ENCODE measurements at regions not wholly inside any gene's neighbourhood (a gene's known extent, or its start where the extent isn't known, plus 50 kb on each side); places are given as distances from the start of the nearest gene placed in this dataset.

- Histone ChIP-seq H3K79me1 (ENCODE audit: insufficient read depth, low read depth, low read length, poor library complexity, severe bottlenecking) (no peaks in the 10 kb centered on the region), H3K18ac (ENCODE audit: insufficient read length, low read depth, low read length) (no peak overlapping the region), H2AK5ac (ENCODE audit: insufficient read length, low read length) (no peak overlapping the region), H3K56ac (ENCODE audit: insufficient read length, low read depth, low read length) (no peak overlapping the region), H3K9me3 (ENCODE audit: control insufficient read depth, low read depth, low read length) (no peaks in the 10 kb centered on the region), H3K4me2 (ENCODE audit: insufficient read depth, insufficient read length, low read length) (no peak overlapping the region), H4K20me1 (ENCODE audit: control insufficient read depth, insufficient read depth, insufficient read length) (no peaks in the 10 kb centered on the region), H3K79me2 (ENCODE audit: insufficient read depth, low read length) (no peaks in the 10 kb centered on the region), H3K27me3 (ENCODE audit: insufficient read depth, low read length) (no peaks in the 10 kb centered on the region), H3K23me2 (ENCODE audit: insufficient read length, low read depth, low read length, poor library complexity, severe bottlenecking) (no peaks in the 10 kb centered on the region), H2AFZ (ENCODE audit: low read length) (no peak overlapping the region), H2BK20ac (ENCODE audit: low read depth, low read length, poor library complexity, severe bottlenecking) (no peak overlapping the region), H2BK5ac (ENCODE audit: insufficient read length, low read length) (no peak overlapping the region), H2BK120ac (ENCODE audit: low read depth, low read length, poor library complexity, severe bottlenecking) (no peak overlapping the region), H3K27ac (ENCODE audit: insufficient read length, low read depth, low read length) (no peak overlapping the region), H4K91ac (ENCODE audit: insufficient read length, low read depth, low read length) (no peak overlapping the region), H2BK15ac (ENCODE audit: low read depth, low read length) (no peak overlapping the region), H3T11ph (ENCODE audit: low read length) (no peak overlapping the region), H3K4me1 (ENCODE audit: insufficient read depth, low read length) (peaks cover 4% of the 10 kb centered on the region; the same call in 1 of the 2 replicates), H4K8ac (replicated peaks; ENCODE audit: insufficient read length, low read depth, low read length) (no peak overlapping the region), H3K14ac (ENCODE audit: insufficient read depth, low read length) (no peak overlapping the region), H3K9ac (ENCODE audit: extremely low read depth, insufficient read length, low read length) (no peak overlapping the region), H3K23ac (ENCODE audit: insufficient read length, low read depth, low read length) (no peak overlapping the region), H3K4ac (ENCODE audit: low read depth, low read length) (no peak overlapping the region), H2BK12ac (ENCODE audit: insufficient read length, low read depth, low read length) (no peak overlapping the region), H4K5ac (ENCODE audit: insufficient read length, low read depth, low read length) (no peak overlapping the region)
- H3K27ac Mint-ChIP-seq = no peak overlapping the region
- H3K36me3 Mint-ChIP-seq (ENCODE audit: insufficient read depth in 1 of 3, low read depth in 3 of 3) = peaks cover 0 to 2% (median 0%) of the 10 kb centered on the region in 3 experiments; a peak in 3 of 7 replicates
- H3K27me3 Mint-ChIP-seq (ENCODE audit: low read depth) = no peaks in the 10 kb centered on the region
- no CpG with 5 or more reads among the region's 5 CpGs for WGBS (ENCODE audit: extremely low coverage, insufficient read length, low lambda C conversion rate)
- no peak for DNase-seq
- H3K4me1 Mint-ChIP-seq = peaks cover 16 to 21% of the 10 kb centered on the region in 2 experiments
- no peak overlapping the region for H3K4me3 Mint-ChIP-seq
- TF ChIP-seq CTCF (conservative IDR thresholded peaks at IDR 0.05) = no peak
- no peaks in the 10 kb centered on the region for H3K9me3 Mint-ChIP-seq
These were observed 493.7 kb upstream of the ZP4 start for GRCh38 chr1:238384381-238384780.
